Ishikawa (cell line): ENCODE measurements at regions not wholly inside any gene's neighbourhood (a gene's known extent, or its start where the extent isn't known, plus 50 kb on each side); places are given as distances from the start of the nearest gene placed in this dataset.

ENCODE experiments used
- CEBPB ChIP-seq: IDR thresholded peaks from 2 replicates; pipeline ENCODE4 v1.6.1; 2012
- CREB1 ChIP-seq: IDR thresholded peaks from 2 replicates; pipeline ENCODE4 v1.6.1; 2012; ENCODE audit warnings: low read depth
- EGR1 ChIP-seq: IDR thresholded peaks from 2 replicates; pipeline ENCODE4 v1.6.1; 2012
- EP300 ChIP-seq: IDR thresholded peaks from 2 replicates; pipeline ENCODE4 v1.6.1; 2012; ENCODE audit warnings: borderline replicate concordance
- FOXM1 ChIP-seq: IDR thresholded peaks from 2 replicates; pipeline ENCODE4 v1.6.1; 2012; ENCODE audit warnings: low read depth, borderline replicate concordance
- NFIC ChIP-seq: IDR thresholded peaks from 2 replicates; pipeline ENCODE4 v1.6.1; 2012
- RAD21 ChIP-seq: IDR thresholded peaks from 2 replicates; pipeline ENCODE4 v1.6.1; 2012; ENCODE audit warnings: low read depth
- REST ChIP-seq: IDR thresholded peaks from 2 replicates; pipeline ENCODE4 v1.6.1; 2012; ENCODE audit warnings: low read depth, mild to moderate bottlenecking
- TAF1 ChIP-seq: IDR thresholded peaks from 2 replicates; pipeline ENCODE4 v1.6.1; 2012; ENCODE audit warnings: low read depth, mild to moderate bottlenecking
- TCF12 ChIP-seq: IDR thresholded peaks from 2 replicates; pipeline ENCODE4 v1.6.1; 2012; ENCODE audit warnings: low read depth
- TEAD4 ChIP-seq: IDR thresholded peaks from 2 replicates; pipeline ENCODE4 v1.6.1; 2012
- USF1 ChIP-seq: IDR thresholded peaks from 2 replicates; pipeline ENCODE4 v1.6.1; 2012
- YY1 ChIP-seq: IDR thresholded peaks from 2 replicates; pipeline ENCODE4 v1.6.1; 2012; ENCODE audit warnings: low read depth
- ZBTB7A ChIP-seq: IDR thresholded peaks from 2 replicates; pipeline ENCODE4 v1.6.1; 2012; ENCODE audit warnings: low read depth
- TF ChIP-seq, protein P1 (sequence below): IDR thresholded peaks from 2 replicates; pipeline ENCODE4 v1.6.1; 2012

- TF ChIP-seq ZBTB7A (no peak), EP300 (no peak), CEBPB (no peak), NFIC (no peak), TAF1 (no peak), TCF12 (no peak), RAD21 (no peak), CREB1 (no peak), USF1 (no peak), EGR1 (no peak), TEAD4 (no peak), REST (no peak), FOXM1 (no peak), YY1 (no peak)
- TF ChIP-seq, protein P1, sequence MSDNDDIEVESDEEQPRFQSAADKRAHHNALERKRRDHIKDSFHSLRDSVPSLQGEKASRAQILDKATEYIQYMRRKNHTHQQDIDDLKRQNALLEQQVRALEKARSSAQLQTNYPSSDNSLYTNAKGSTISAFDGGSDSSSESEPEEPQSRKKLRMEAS = no peak
Observed at GRCh38 chr3:176696816-176697215, 500.5 kb downstream of the TBL1XR1 start.

- TF ChIP-seq FOXM1 = no peak
- no peak for TF ChIP-seq EGR1
- TF ChIP-seq ZBTB7A = no peak
- TF ChIP-seq TCF12 = no peak
- no peak for TF ChIP-seq RAD21
- no peak for TF ChIP-seq TAF1
- TF ChIP-seq EP300 = no peak
- TF ChIP-seq, protein P1 = no peak
- no peak for TF ChIP-seq TEAD4
Observed at GRCh38 chr3:176692966-176693785, 504.1 kb downstream of the TBL1XR1 start.

DNA sequence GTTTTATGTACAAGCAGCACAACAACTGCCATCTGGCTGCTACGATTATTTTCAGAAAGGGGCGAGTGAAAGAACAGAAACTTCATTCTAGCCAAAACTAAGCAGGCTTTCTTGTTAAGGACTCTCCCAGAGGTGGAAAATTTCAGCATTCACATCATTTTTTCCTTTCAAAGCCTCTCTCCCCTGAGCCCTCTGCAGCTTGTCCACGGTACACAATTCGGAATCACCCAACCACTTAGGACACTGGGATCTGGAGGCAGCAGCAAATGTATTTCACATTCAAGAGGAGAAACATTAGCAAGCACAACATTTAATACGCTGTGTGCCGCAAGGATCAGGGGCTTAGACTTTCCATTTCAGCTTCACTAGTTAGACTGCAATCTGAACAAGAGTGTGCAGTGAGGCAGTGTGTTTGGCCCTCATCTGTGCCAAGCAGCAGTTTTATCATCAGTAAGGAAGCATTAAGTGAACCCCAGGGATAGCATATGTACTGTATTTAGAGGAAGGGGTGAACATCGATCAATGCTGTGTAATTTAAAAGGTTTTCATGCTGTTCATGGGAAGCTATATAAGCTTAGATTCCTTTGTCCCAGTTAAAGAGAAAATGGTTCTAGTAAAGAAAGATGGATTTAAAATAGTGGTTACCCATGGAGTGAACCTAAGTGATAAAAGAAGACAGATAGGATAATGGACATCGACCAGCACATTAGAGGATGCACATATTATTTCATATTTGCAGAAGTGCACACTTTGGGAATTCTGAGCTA is 504.9 kb downstream of the TBL1XR1 start:
- TF ChIP-seq USF1 (no peak), REST (no peak), ZBTB7A (no peak), CEBPB (no peak), FOXM1 (no peak), NFIC (no peak), RAD21 (no peak), YY1 (no peak), EP300 (no peak), TAF1 (no peak), TEAD4 (no peak), EGR1 (no peak), TCF12 (no peak), CREB1 (no peak)
- TF ChIP-seq, protein P1 = no peak

- TF ChIP-seq NFIC (no peak), TEAD4 (no peak), TAF1 (no peak), USF1 (no peak), TCF12 (no peak), ZBTB7A (no peak), EGR1 (no peak), CEBPB (no peak), EP300 (no peak), FOXM1 (no peak), RAD21 (no peak), CREB1 (no peak)
- TF ChIP-seq, protein P1 = no peak
Observed at GRCh38 chr3:176690083-176690869, 507.0 kb downstream of the TBL1XR1 start.
